Peyer's patch (tissue), 4 donors: ENCODE measurements at regions not wholly inside any gene's neighbourhood (a gene's known extent, or its start where the extent isn't known, plus 50 kb on each side); places are given as distances from the start of the nearest gene placed in this dataset.

ENCODE experiments used
- CTCF ChIP-seq, 6 experiments: fragments of 450-650 bp in 4 of 6; fragments of 200-600 bp in 2 of 6; sonication (generic) in 1 of 6; IDR thresholded peaks; one replicate each; pipeline ENCODE4 v1.5.1; 2017 to 2019; ENCODE audit warnings: antibody characterized with exemption in 6 of 6, mild to moderate bottlenecking in 3 of 6, moderate library complexity in 1 of 6
- POLR2A ChIP-seq, 2 donors: fragments of 450-650 bp; IDR thresholded peaks; one replicate each; pipeline ENCODE4 v1.5.1; 2017; ENCODE audit warnings: antibody characterized with exemption in 2 of 2, mild to moderate bottlenecking in 2 of 2, moderate library complexity in 2 of 2

- TF ChIP-seq CTCF (IDR thresholded peaks at IDR 0.05) (no peak), POLR2A (IDR thresholded peaks at IDR 0.05) (no peak)
These were observed 263.4 kb upstream of the NDST4 start for GRCh38 chr4:115376866-115377265.
